ENCODE measurements at regions not wholly inside any gene's neighbourhood (a gene's known extent, or its start where the extent isn't known, plus 50 kb on each side); places are given as distances from the start of the nearest gene placed in this dataset.

GRCh38 chr5:117060099-117060498 lies 485.5 kb upstream of the SEMA6A start:
- H3K4me3 ChIP-seq (ENCODE audit: low read depth, low read length), result no peak overlapping the region

GRCh38 chr5:117058740-117059139 lies 484.1 kb upstream of the SEMA6A start:
- H3K4me3 ChIP-seq (ENCODE audit: low read depth, low read length), result no peak overlapping the region

- H3K4me3 ChIP-seq (ENCODE audit: low read depth, low read length), result no peak overlapping the region
These were observed 480.9 kb upstream of the SEMA6A start for GRCh38 chr5:117055517-117055916.

- no peak overlapping the region for H3K4me3 ChIP-seq (ENCODE audit: low read depth, low read length)
These were observed 480.3 kb upstream of the SEMA6A start for GRCh38 chr5:117054911-117055310.

GRCh38 chr5:117054141-117054540 lies 479.5 kb upstream of the SEMA6A start:
- no peak overlapping the region for H3K4me3 ChIP-seq (ENCODE audit: low read depth, low read length)

GRCh38 chr5:117041926-117042595 lies 467.4 kb upstream of the SEMA6A start:
- no peak overlapping the region for H3K4me3 ChIP-seq (ENCODE audit: low read depth, low read length)

GRCh38 chr5:117039035-117039434 lies 464.4 kb upstream of the SEMA6A start:
- no peak overlapping the region for H3K4me3 ChIP-seq (ENCODE audit: low read depth, low read length)

GRCh38 chr5:117027384-117027783 lies 452.8 kb upstream of the SEMA6A start:
- no peak overlapping the region for H3K4me3 ChIP-seq (ENCODE audit: low read depth, low read length)

- no peak overlapping the region for H3K4me3 ChIP-seq (ENCODE audit: low read depth, low read length)
These were observed 446.4 kb upstream of the SEMA6A start for GRCh38 chr5:117020999-117021398.

GRCh38 chr5:117013280-117013877 lies 438.8 kb upstream of the SEMA6A start:
- H3K4me3 ChIP-seq (ENCODE audit: low read depth, low read length), result no peak overlapping the region

GRCh38 chr5:117010574-117010973 lies 436.0 kb upstream of the SEMA6A start:
- no peak overlapping the region for H3K4me3 ChIP-seq (ENCODE audit: low read depth, low read length)

- no peak overlapping the region for H3K4me3 ChIP-seq (ENCODE audit: low read depth, low read length)
These were observed 423.4 kb upstream of the SEMA6A start for GRCh38 chr5:116998024-116998423.

- H3K4me3 ChIP-seq (ENCODE audit: low read depth, low read length), result no peak overlapping the region
These were observed 418.1 kb upstream of the SEMA6A start for GRCh38 chr5:116992681-116993080.

- H3K4me3 ChIP-seq (ENCODE audit: low read depth, low read length), result no peak overlapping the region
These were observed 415.4 kb upstream of the SEMA6A start for GRCh38 chr5:116989995-116990394.

- H3K4me3 ChIP-seq (ENCODE audit: low read depth, low read length), result no peak overlapping the region
These were observed 407.4 kb upstream of the SEMA6A start for GRCh38 chr5:116982035-116982434.

- no peak overlapping the region for H3K4me3 ChIP-seq (ENCODE audit: low read depth, low read length)
These were observed 406.0 kb upstream of the SEMA6A start for GRCh38 chr5:116980581-116980980.

- H3K4me3 ChIP-seq (ENCODE audit: low read depth, low read length), result no peak overlapping the region
These were observed 402.1 kb upstream of the SEMA6A start for GRCh38 chr5:116976767-116977166.

GRCh38 chr5:116971131-116971530 lies 396.5 kb upstream of the SEMA6A start:
- H3K4me3 ChIP-seq (ENCODE audit: low read depth, low read length), result no peak overlapping the region

GRCh38 chr5:116970318-116970717 lies 395.7 kb upstream of the SEMA6A start:
- H3K4me3 ChIP-seq (ENCODE audit: low read depth, low read length), result no peak overlapping the region

GRCh38 chr5:116964438-116964837 lies 389.8 kb upstream of the SEMA6A start:
- H3K4me3 ChIP-seq (ENCODE audit: low read depth, low read length), result no peak overlapping the region

GRCh38 chr5:116961021-116961420 lies 386.4 kb upstream of the SEMA6A start:
- H3K4me3 ChIP-seq (ENCODE audit: low read depth, low read length), result no peak overlapping the region

GRCh38 chr5:116959843-116960242 lies 385.2 kb upstream of the SEMA6A start:
- H3K4me3 ChIP-seq (ENCODE audit: low read depth, low read length), result no peak overlapping the region
